BJ (cell line): ENCODE measurements at regions not wholly inside any gene's neighbourhood (a gene's known extent, or its start where the extent isn't known, plus 50 kb on each side); places are given as distances from the start of the nearest gene placed in this dataset.
A peak's percentile ranks its signal among the peaks of the same experiment; 100 is the strongest.

Experiments
- CTCF ChIA-PET: fragments of 350-600 bp; formaldehyde crosslinking; extraction: SDS; loops from one replicate; lab custom pipeline; 2021; ENCODE audit warnings: antibody characterized with exemption, inconsistent platforms; lab: Yijun Ruan, JAX
- POLR2A ChIA-PET: fragments of 300-600 bp; sonication (Branson Sonifier 250); formaldehyde crosslinking; extraction: SDS; loops from one replicate; lab custom pipeline; 2021; ENCODE audit warnings: antibody characterized with exemption; lab: Charles Lee
- DNase-seq: peaks from one replicate; pipeline ENCODE4 v3.0.0-alpha.2; 2011; ENCODE audit warnings: low read depth
- H3K27me3 ChIP-seq: 2 replicates; pipeline ENCODE4 v1.6.0; 2011; ENCODE audit warnings: low read length; ENCODE audit not compliant: control insufficient read depth, insufficient read depth
- H3K36me3 ChIP-seq: 2 replicates; pipeline ENCODE4 v1.5.1; 2011; ENCODE audit warnings: low read length; ENCODE audit not compliant: control insufficient read depth, insufficient read depth
- H3K4me3 ChIP-seq: 2 replicates; pipeline ENCODE4 v1.5.1; 2011; ENCODE audit warnings: low read depth, mild to moderate bottlenecking, control low read depth, low read length
- CTCF ChIP-seq: IDR thresholded peaks from 2 replicates; pipeline ENCODE4 v1.5.1; 2011; ENCODE audit warnings: low read depth, mild to moderate bottlenecking, control low read depth, inconsistent platforms, low read length, moderate library complexity; ENCODE audit not compliant: insufficient read depth

GRCh38 chr2:172198908-172199307, 96.2 kb upstream of the DLX2 start:
- H3K27me3 ChIP-seq: no peaks in the 10 kb centered on the region
- no peak overlapping the region for H3K4me3 ChIP-seq
- ChIA-PET POLR2A (no interaction called here), CTCF (interaction anchor here (1.0 to 1.1 kb wide), 2 partner anchors 10 to 266 kb away, joined by 3 to 4 read pairs; no protein-coding TSS in a partner anchor)
- no peak for DNase-seq
- H3K36me3 ChIP-seq: no peaks in the 10 kb centered on the region
- no peak for TF ChIP-seq CTCF

GRCh38 chr2:172200495-172201085, 97.9 kb upstream of the DLX2 start:
- H3K4me3 ChIP-seq: no peak overlapping the region
- CTCF ChIA-PET: interaction anchor here (0.8 to 6.5 kb wide), 5 partner anchors 9 to 267 kb away, joined by 3 to 36 read pairs (median 3); no protein-coding TSS in a partner anchor
- POLR2A ChIA-PET: no interaction called here
- H3K36me3 ChIP-seq: no peaks in the 10 kb centered on the region
- no peak for DNase-seq
- no peaks in the 10 kb centered on the region for H3K27me3 ChIP-seq
- peak; percentile 54 for TF ChIP-seq CTCF

- H3K36me3 ChIP-seq: no peaks in the 10 kb centered on the region
- H3K27me3 ChIP-seq: no peaks in the 10 kb centered on the region
- no peak overlapping the region for H3K4me3 ChIP-seq
- CTCF ChIA-PET: interaction anchor here (0.6 to 6.5 kb wide), 3 partner anchors 258 to 268 kb away, joined by 3 to 36 read pairs (median 4); no protein-coding TSS in a partner anchor
- no peak for DNase-seq
- TF ChIP-seq CTCF: no peak
- POLR2A ChIA-PET: no interaction called here
Measured at GRCh38 chr2:172204309-172204708, 101.6 kb upstream of the DLX2 start.

GRCh38 chr2:172204762-172205161, 102.1 kb upstream of the DLX2 start:
- no peaks in the 10 kb centered on the region for H3K36me3 ChIP-seq
- no peak overlapping the region for H3K4me3 ChIP-seq
- H3K27me3 ChIP-seq: no peaks in the 10 kb centered on the region
- DNase-seq: no peak
- ChIA-PET POLR2A (no interaction called here), CTCF (interaction anchor here (0.6 to 6.5 kb wide), 3 partner anchors 257 to 268 kb away, joined by 3 to 36 read pairs (median 4); no protein-coding TSS in a partner anchor)
- TF ChIP-seq CTCF: no peak

GRCh38 chr2:172205292-172205691, 102.6 kb upstream of the DLX2 start:
- H3K27me3 ChIP-seq: no peaks in the 10 kb centered on the region
- H3K4me3 ChIP-seq: no peak overlapping the region
- POLR2A ChIA-PET: no interaction called here
- CTCF ChIA-PET: interaction anchor here (1.4 to 6.5 kb wide), 2 partner anchors 257 to 260 kb away, joined by 4 to 36 read pairs; no protein-coding TSS in a partner anchor
- DNase-seq: no peak
- H3K36me3 ChIP-seq: no peaks in the 10 kb centered on the region
- TF ChIP-seq CTCF: no peak
